G401.6 (cell line): ENCODE measurements at regions not wholly inside any gene's neighbourhood (a gene's known extent, or its start where the extent isn't known, plus 50 kb on each side); places are given as distances from the start of the nearest gene placed in this dataset.
"Not testable (repeated sequence)": the region's sequence is repeated elsewhere in the genome, so short reads cannot be mapped to it uniquely, and the experiment has no call there.

Source experiments
- FAIRE-seq: peaks from 2 replicates; lab custom pipeline; 2012; peaks lifted over from hg19 to GRCh38; lab: Jason Lieb, UNC

DNA sequence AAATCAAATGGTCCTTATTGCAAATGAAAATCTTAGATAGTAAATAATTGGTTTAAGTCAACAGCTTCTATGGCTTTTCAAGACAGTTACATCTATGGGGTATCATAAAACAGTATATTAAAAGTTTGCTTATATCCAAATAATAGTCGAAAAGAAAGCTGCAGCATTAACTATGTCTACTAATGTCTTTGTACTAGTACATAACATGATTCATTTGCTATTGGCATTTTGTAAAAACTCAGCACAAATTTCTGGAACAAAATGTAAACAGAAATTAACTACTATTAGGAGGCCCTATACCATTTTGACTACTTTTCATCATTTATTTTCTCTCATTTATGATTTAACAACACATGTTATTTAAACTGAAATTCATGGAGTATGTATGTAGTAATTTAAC lies 1435.2 kb upstream of the PRR20A start:
- no peak for FAIRE-seq

DNA sequence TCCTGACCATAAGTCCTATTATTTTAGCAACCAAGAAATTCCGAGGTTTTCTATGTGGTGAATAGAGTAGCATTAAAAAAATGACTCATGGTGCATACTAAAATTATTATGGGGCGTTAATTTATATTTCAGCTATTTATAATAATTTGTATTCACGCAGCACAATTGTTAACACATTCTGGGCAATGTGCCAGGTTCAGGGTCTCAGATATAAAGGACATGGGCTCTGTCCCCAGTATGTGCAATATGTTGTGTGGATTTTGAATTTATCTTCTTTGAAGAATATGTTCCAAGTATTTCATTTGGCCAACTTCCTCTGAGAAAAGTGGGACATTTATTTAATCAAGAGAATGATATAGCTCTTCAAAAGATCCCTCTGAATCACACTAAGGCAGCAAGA lies 1434.7 kb upstream of the PRR20A start:
- no peak for FAIRE-seq

DNA sequence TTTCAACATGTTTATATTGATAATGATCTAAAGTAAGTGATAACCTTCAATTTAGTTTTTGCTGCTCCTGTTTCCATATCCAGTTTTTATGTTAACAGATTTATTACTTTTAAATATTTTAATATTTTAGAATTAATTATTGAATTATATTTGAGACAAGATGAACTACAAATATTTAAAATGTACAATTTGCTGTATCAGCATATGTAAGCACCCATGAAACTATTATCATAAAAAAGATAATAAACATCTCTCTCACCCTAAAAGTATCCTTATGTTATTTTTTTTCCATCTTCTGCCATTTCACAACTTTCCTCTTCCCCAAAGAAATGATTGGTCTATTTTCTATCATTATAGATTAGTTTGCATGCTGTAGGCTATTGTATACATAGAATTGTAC lies 1426.6 kb upstream of the PRR20A start:
- FAIRE-seq, result peak; percentile 3

DNA sequence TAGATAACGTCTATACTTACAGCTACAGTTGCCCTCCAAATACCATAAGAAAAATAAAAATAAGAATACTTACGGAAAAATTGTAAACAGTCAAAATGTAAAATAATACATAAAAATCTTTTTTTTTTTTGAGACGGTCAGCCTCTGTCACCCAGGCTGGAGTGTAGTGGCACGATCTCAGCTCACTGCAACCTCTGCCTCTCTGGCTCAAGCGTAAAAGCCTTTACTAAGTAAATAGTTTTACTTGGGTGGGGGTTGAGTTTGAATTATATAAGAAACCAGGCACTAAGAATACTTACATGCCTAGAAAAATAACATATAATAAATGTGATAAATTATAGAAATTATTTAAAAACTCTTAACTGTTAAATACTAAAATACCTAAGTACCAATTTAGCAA lies 1413.0 kb upstream of the PRR20A start:
- no peak for FAIRE-seq

DNA sequence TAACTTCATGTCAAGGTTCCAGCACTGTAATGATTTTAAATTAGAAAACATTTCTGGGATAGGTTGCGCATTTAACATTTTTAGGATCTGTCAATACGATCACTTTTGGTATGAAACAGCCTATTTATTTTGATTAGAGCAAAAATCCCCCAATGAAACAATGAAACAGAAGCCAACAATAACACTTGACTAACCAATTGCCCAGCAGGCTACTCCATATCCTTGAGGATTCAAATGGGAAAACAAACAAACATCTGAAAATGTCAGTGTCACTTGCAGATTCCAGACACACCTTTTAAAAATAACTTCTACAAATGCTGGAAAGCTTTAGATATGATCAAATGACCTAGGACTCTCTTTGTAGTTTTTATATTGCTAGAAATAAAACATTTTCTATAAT lies 1412.5 kb upstream of the PRR20A start:
- no peak for FAIRE-seq

DNA sequence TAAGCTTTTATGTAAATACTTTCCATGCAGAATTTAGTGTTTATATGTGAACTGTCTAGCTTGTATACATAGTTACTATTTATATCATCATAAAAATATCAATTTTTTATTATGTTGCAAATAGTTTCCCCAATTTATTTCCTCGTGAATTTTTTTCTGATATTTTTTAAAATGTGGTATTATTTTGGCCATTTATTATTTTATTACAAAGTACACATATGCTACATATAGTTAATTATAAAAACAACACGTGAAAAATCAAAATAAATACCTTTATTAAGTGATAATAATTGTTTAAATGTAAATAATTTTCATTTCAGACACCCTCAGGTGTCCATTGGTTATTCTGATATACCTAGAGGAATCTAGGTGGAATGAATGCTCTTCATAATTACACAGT lies 1394.9 kb upstream of the PRR20A start:
- FAIRE-seq, result no peak

DNA sequence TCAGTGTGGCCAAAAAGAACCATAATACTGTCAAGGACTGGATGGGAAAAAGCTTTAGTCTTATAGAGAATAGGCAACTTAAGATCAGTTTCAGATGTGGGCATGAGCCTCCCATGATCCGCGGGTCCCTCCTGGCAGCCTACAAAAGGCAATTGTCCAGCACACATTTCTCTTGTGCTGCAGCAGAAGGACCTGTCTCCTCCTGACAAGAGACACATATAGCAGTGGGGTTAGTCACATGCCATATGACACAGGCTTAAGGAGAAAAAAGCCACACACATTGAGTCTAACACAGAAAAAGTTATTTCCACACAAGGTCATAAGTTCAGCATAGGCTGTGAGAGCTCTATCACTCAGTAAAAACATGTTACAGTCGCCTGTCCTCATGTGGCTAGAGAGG lies 1378.7 kb upstream of the PRR20A start:
- FAIRE-seq, result no peak

DNA sequence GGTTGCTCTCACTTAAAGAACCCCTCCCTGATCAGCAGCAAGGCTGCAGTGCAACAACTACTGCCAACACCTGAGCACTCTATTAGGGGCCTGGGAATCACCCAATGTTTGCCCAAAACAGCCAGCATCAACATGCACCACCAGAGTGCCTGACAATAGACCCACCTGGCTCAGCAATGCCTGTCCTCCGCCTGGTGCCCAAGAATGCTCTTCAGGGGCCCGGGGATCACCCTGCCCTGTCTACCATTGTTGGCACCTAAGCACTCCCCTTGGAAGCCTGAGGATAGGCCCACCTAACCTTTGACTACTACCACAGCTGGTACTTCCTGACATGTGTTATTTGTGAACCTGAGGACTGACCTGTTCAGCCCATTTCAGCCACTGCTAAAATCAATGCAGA lies 1363.1 kb upstream of the PRR20A start:
- FAIRE-seq, result no peak

DNA sequence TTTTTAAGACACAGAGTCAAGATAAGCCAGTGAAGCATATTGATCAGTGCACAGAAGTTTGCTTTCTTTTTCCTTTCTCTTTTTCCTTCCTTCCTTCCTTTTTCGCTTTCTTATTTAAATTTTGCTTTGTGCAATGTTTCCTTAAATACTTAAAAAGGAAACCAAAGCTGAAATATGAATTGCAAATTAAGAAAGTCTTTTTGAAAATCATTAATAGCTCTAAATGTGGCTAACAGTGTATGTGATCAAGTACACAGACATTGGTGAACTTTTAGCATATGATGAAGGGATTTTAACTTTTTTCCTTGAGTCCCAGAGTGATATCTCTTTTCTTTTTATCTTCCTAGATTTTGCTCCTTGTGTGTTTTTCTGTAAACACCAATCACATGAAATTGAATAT lies 1356.9 kb upstream of the PRR20A start:
- FAIRE-seq, result no peak

DNA sequence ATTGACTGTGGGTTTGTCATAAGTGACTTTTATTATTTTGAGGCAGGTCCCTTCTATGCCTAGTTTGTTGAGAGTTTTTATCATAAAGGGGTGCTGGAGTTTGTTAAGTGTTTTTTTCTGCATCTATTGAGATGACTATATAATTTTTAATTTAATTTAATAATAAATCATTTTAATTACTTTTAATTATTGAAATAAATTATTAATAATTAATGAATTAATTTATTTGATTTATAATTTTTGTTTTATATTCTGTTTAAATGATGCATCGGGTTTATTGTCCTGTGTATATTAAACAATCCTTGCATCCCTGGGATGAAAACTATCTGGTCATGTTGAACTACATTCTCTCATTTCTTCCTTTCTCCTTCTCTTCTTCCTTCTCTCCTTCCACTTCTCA lies 1352.2 kb upstream of the PRR20A start:
- FAIRE-seq, result no peak

DNA sequence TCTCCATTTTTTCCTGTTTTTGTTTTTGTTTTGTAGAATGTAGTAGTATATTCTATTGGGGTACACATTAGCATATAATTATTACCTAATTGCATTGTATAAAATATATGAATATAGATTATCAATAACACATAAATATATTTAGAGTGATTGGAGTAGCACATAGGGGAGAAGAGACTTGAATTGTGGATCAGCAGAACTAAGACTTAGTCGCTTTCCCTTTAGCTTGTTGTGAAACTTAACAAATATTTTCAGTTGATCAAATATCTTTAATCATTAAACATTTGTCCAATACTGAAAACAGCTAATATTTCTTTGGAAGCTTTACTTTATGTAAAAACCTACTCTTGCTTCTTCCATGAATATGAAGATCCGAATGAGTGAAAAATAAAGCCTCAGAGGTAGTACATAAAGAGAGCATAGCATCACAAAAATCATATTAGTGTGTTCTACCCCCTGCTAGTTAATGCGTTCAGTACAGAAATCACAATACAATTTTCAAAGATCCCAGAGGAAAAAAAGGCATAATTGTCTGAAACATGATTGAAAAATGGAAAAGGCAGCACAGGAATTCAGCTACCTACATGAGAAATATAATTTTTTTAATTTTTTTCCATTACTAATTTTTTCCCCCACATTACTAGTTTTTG lies 1348.0 kb upstream of the PRR20A start:
- no peak for FAIRE-seq

DNA sequence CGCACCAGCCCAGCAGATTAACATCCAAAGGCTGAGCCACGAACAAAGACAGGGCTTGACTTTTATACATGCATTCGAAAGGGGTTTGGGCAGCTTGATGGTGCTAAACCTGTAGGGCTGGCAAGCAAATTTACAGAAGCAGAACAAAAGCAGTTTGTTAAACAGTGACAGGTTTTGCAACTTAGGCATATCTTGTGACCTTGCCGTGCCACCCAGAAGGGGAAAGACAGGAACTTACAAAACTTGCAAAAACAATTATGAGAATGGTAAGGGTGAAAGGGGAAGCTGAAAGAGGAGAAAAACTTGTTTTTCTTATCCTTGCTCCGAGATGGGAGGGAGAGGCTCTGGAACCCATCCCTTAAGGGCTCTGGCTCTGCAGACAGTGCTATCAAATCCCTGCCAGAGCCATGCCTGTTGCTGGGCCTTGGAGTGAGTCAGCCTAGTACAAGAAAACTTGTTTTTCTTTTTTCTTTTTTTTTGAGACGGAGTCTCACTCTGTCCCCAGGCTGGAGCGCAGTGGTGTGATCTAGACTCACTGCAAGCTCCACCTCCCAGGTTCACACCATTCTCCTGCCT lies 1325.2 kb upstream of the PRR20A start:
- no peak for FAIRE-seq

DNA sequence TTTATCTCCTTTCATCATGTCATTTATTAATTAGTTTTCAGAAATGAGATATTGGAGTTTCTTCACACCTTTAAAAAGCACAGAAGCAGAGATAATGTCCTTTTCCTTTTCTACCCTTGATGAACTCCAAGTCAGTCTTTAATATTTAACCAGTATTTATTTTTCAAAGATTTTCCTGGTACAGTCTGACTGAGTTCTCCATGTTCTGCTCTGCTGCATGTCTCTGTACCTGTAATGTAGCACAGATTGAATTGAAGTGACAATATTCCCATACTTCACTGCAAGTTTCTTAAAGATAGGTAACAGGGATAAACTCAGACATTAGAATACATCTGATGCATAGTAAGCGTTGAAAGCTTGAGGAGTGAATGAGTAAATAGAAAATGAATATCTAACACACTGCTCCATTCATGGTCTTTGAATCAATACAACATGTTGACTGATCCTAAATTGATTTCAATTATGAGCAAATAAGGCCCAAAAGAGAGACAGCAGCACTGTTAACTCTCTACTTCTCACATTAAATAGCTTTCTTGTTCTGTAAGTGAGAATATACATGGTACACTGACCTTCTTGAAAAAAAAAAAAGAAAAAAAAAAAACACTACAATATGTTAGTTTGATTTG lies 1323.6 kb upstream of the PRR20A start:
- FAIRE-seq, result no peak

DNA sequence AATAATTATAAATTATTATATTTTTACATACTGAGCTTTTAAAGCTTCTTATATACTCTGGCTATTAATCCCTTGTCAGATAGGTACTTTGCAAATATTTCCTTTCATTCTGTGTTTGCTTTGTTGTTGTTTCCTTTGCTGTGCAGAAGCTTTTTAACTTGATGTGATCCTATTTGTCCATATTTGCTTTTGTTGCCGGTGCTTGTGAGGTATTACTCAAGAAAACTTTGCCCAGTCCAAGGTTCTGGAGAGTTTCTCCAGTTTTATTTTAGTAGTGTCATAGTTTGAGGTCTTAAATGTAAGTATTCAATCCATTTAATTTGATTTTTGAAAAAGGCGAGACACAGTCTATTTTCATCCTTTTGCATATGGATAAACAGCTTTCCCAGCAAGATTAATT lies 1319.9 kb upstream of the PRR20A start:
- no peak for FAIRE-seq

DNA sequence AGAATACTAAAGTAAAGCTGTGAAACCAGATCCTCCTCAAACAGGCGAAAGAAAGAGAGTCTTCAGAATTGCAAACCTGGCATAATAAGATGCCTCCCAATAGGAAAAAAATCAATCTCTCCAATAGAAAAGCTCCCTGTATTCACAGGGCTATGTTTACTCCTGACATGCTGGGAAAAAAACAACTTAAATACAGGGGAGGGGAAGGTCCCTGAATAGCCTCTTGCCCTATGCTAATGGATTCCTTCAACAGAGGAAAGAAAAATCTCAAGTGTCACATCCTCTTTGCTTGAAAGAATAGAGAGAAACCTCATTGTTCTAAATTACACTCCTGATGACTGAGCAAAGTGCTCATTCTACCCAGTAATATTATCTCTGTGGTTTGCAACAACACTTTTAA lies 1271.1 kb upstream of the PRR20A start:
- no peak for FAIRE-seq

DNA sequence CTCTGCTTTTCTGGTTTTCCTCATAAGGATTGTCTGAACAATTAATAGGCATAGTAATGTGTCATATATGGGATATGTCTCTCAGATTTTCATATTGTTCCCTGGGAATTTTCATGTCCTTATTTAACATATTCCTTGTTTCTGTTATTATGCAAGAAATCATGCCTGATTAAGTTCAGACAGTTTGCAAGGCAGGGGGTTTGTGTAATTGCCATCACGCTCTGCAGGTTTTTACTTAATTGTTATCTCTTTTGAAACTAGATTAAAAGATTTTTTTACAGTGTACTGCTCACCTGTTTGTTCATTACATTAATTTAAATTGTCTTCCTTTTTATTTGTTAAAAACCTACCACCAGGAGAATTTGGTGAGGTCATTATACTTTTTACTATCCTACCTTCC lies 1253.2 kb upstream of the PRR20A start:
- no peak for FAIRE-seq

DNA sequence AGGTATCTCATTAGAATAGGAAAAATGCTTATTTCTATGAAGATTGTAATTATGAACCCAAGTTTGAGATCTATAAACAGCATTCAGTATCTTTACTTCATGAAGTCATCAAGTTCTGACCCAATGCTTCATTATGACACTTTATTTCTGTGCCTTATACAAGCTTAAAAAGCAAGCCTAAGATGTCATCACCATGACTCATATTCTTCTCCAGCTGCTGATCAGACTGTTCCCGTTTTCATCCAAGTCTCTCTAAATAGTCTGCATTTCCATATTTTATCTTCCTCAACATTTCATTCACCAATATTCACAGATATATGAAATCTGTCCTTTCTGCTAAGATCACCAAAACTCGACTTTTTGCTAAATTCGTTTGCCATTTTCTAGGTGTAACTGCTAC lies 1247.2 kb upstream of the PRR20A start:
- no peak for FAIRE-seq

DNA sequence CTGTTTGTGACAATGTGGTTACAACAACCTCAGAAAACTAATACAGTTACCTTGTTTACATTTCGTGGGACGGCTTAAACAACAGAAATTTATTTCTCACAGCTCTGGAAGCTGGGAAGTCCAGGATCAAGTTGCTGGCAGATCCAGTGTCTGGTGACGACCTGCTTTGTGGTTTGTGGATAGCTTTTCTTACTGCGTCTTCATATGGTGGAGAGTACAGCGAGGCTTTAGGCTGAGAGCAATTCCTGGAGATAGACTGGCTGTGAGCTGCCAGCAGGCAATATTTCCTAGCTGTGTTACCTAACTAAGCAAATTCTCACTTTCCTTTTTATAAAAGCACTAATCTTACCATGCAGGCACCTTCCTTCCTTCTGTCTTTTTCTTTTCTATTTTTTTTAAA lies 1203.5 kb upstream of the PRR20A start:
- FAIRE-seq, result no peak

DNA sequence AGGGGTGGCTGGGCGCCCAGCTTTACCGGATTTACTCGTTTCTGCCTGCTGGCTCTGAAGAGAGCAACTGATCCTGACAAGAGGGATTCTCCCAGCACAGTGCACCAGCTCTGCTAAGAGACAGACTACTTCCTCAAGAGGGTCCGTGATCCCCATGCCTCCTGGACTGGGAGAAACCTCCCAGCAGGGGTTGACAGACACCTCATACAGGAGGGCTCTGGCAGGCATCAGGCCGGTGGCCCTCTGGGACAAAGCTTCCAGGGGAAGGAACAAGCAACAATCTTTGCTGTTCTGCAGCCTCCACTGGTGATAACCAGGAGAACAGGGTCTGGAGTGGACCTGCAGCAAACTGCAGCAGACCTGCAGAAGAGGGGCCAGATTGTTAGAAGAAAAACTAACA lies 1192.5 kb upstream of the PRR20A start:
- no peak for FAIRE-seq

DNA sequence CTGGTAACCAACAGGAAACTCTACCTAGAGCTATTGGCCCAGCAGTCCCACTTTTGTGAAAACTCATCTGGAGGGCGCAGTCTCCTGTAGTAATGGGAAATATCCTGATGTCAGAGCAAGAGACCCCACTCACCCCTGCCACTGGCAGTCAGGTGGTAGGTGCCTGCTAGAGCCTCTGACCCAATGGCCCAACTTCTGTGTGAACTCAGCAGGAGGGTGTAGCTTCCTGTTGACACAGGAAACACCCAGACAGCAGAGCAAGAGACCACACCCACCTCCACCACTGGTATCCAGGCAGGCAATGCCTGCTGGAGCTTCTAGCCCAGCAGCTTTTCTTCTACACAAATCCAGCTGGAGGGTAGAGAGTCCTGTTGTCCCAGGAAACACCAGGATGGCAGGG lies 1176.8 kb upstream of the PRR20A start:
- no peak for FAIRE-seq

DNA sequence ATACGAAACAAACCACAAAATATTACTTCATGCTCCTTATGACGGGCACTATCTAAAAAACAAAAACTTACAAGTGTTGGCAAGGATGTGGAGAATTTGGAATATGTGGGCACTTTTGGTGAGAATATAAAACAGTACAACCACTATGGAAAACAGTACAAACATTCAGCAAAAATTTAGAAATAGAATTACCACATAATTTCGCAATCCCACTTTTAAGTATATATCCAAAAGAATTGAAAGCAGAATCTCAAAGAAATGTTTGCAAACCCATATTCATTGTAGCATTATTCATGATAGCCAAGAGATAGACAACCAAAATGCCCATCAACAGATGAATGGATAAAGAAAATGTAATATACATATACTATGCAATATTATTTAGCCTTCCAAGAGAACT lies 1173.7 kb upstream of the PRR20A start:
- FAIRE-seq, result no peak

DNA sequence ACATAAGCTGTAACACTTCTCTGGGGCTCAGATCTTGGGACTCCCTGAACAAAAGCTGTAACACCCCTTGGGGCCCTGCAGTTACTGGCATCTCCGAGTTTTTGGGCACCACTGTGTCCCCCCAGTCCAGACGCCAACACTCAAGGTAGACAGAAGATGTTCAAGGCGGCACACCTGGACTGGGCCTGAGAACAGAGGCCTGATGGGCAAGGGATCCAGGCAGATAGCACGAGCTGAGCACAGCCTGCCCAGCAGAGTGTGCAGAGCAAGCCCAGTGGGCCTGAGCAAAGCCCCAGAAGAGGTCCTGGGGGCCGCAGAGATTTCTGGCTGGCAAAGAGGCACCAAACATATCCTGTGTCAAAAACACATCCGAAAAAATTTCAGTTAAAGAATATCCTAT lies 1163.3 kb upstream of the PRR20A start:
- no peak for FAIRE-seq

DNA sequence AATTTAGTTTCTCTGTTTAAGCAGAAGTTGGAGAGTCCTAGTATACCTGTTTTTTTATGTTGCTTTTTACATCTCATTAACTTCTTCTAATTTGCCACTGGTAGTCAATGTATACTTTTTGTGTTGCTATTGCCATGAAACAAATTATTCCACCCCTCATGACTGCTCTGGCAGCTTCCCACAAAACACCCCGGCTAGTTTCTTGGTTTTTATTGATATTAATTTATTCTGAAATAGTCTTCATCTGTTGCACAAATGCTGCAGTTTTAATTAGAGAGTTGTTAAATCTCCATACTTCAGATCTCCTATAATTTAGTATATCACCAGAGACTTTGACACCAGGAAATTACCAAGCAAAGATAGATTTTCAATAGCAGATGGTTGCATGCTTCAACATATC lies 1159.3 kb upstream of the PRR20A start:
- no peak for FAIRE-seq

DNA sequence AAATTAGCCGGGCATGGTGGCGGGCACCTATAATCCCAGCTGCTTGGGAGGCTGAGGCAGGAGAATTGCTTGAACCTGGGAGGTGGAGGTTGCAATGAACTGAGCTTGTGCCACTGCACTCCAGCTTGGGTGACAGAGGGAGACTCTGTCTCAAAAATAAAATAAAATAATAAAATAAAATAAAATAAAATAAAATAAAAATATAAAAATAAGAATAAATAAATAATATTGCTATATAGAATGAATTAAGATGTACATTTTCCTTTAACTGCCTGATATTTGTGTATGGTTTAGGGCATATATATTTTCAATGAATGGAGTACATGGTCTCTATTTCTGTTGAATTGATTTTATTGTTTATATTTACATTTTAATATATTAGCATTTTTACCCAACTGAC lies 1156.7 kb upstream of the PRR20A start:
- FAIRE-seq, result not testable (repeated sequence)
